PC-3 (cell line): ENCODE measurements at regions not wholly inside any gene's neighbourhood (a gene's known extent, or its start where the extent isn't known, plus 50 kb on each side); places are given as distances from the start of the nearest gene placed in this dataset.

ENCODE experiments used
- ATAC-seq: fragments of 200-7000 bp; cut with Tn5 transposase; 2 replicates; pipeline ENCODE4 v1.9.1; 2020; ENCODE audit warnings: mild to moderate bottlenecking, moderate library complexity
- BruUV-seq: library from RNA; stranded (reverse); fragments of 400-500 nt; replicated peaks from 2 replicates; lab custom pipeline; 2021; lab: Mats Ljungman, UMichigan
- CTCF ChIA-PET: fragments of 300-600 bp; sonication (Branson Sonifier 250); formaldehyde crosslinking; loops from one replicate; lab custom pipeline; 2022; ENCODE audit warnings: antibody characterized with exemption; lab: Charles Lee
- POLR2A ChIA-PET: fragments of 300-600 bp; sonication (Branson Sonifier 250); formaldehyde crosslinking; loops from one replicate; lab custom pipeline; 2022; ENCODE audit warnings: antibody characterized with exemption; ENCODE audit not compliant: unreplicated experiment; lab: Charles Lee
- DNase-seq: peaks from one replicate; pipeline ENCODE4 v3.0.0-alpha.2; 2015
- H2AFZ ChIP-seq: fragments of 300-600 bp; sonication (generic); 2 replicates; pipeline ENCODE4 v1.6.0; 2016; ENCODE audit warnings: antibody characterized with exemption, low read length
- H3F3A ChIP-seq: fragments of 300-600 bp; sonication (generic); one replicate; pipeline ENCODE4 v1.6.0; 2017; ENCODE audit warnings: antibody characterized with exemption, low read length, control low read depth, mild to moderate bottlenecking; ENCODE audit not compliant: unreplicated experiment
- H3K27ac ChIP-seq: fragments of 300-600 bp; sonication (generic); 2 replicates; pipeline ENCODE4 v1.5.1; 2016; ENCODE audit warnings: mild to moderate bottlenecking, low read length
- H3K27me3 ChIP-seq: fragments of 300-600 bp; sonication (generic); 2 replicates; pipeline ENCODE4 v1.6.1; 2016; ENCODE audit warnings: low read length, mixed read lengths
- H3K36me3 ChIP-seq: fragments of 300-600 bp; sonication (generic); 2 replicates; pipeline ENCODE4 v1.6.1; 2016; ENCODE audit warnings: low read depth, mixed run types, low read length, mixed read lengths
- H3K4me1 ChIP-seq: fragments of 300-600 bp; sonication (generic); 2 replicates; pipeline ENCODE4 v1.5.1; 2016; ENCODE audit warnings: low read length; ENCODE audit not compliant: insufficient read depth
- H3K4me2 ChIP-seq: fragments of 300-600 bp; sonication (generic); 2 replicates; pipeline ENCODE4 v1.6.0; 2016; ENCODE audit warnings: low read length
- H3K4me3 ChIP-seq: fragments of 300-600 bp; sonication (generic); 2 replicates; pipeline ENCODE4 v1.5.1; 2016; ENCODE audit warnings: mild to moderate bottlenecking, low read length, mixed read lengths
- H3K79me2 ChIP-seq: fragments of 300-600 bp; sonication (generic); 2 replicates; pipeline ENCODE4 v1.6.1; 2017; ENCODE audit warnings: low read length, mixed read lengths
- H3K9ac ChIP-seq: fragments of 300-600 bp; sonication (generic); 2 replicates; pipeline ENCODE4 v1.6.0; 2016; ENCODE audit warnings: mild to moderate bottlenecking, low read length
- H3K9me2 ChIP-seq: fragments of 300-600 bp; sonication (generic); replicated peaks from 2 replicates; pipeline ENCODE4 v1.6.1; 2016; ENCODE audit warnings: mixed run types, low read length, mixed read lengths
- H3K9me3 ChIP-seq: fragments of 300-600 bp; sonication (generic); 2 replicates; pipeline ENCODE4 v1.6.1; 2016; ENCODE audit warnings: low read length, mixed read lengths
- H4K20me1 ChIP-seq: fragments of 300-600 bp; sonication (generic); 2 replicates; pipeline ENCODE4 v1.6.1; 2016; ENCODE audit warnings: low read length, mixed read lengths
- CTCF ChIP-seq: fragments of 300-600 bp; sonication (generic); conservative IDR thresholded peaks from 2 replicates; pipeline ENCODE4 v1.5.1; 2017; ENCODE audit warnings: antibody characterized with exemption, low read depth, mild to moderate bottlenecking, low read length
- EZH2 ChIP-seq: fragments of 300-600 bp; sonication (generic); IDR thresholded peaks from one replicate; pipeline ENCODE4 v1.6.1; 2017; ENCODE audit warnings: antibody characterized with exemption, mild to moderate bottlenecking, low read length; ENCODE audit not compliant: unreplicated experiment
- EZH2phosphoT487 ChIP-seq: fragments of 300-600 bp; sonication (generic); IDR thresholded peaks from 2 replicates; pipeline ENCODE4 v1.6.1; 2018; ENCODE audit warnings: mild to moderate bottlenecking, antibody characterized with exemption, low read length, borderline replicate concordance
- intact Hi-C: fragments of 100-400 bp; cut with micrococcal nuclease; formaldehyde crosslinking; loops from 2 replicates; pipeline ENCODE4 v1.9.0; 2023

- intact Hi-C loops, result no loop called here
- H3F3A ChIP-seq, result no peaks in the 10 kb centered on the region
Measured at GRCh38 chr2:119073213-119073612, 85.3 kb downstream of the C1QL2 start.

GRCh38 chr2:119071476-119071875 is 87.1 kb downstream of the C1QL2 start:
- ChIA-PET CTCF (no interaction called here), POLR2A (no interaction called here)
- no TSS peak for BruUV-seq
- DNase-seq (no peak), ATAC-seq (no peak)
- intact Hi-C loops, result no loop called here
- peaks cover 70% of the 10 kb centered on the region for H3K27me3 ChIP-seq
- TF ChIP-seq EZH2phosphoT487 (no peak), EZH2 (no peak), CTCF (no peak)
- no peak overlapping the region for H3K4me2 ChIP-seq
- H3K36me3 ChIP-seq, result no peaks in the 10 kb centered on the region
- H3F3A ChIP-seq, result no peaks in the 10 kb centered on the region
- H3K4me1 ChIP-seq, result peaks cover 4% of the 10 kb centered on the region; the same call in 1 of the 2 replicates
- no peaks in the 10 kb centered on the region for H3K9me3 ChIP-seq
- no peak overlapping the region for H2AFZ ChIP-seq
- no peaks in the 10 kb centered on the region for H3K79me2 ChIP-seq
- no peak overlapping the region for H3K4me3 ChIP-seq
- H3K9ac ChIP-seq, result no peak overlapping the region
- H4K20me1 ChIP-seq, result no peaks in the 10 kb centered on the region
- no peak overlapping the region for H3K27ac ChIP-seq
- H3K9me2 ChIP-seq, result no peaks in the 10 kb centered on the region

More at GRCh38 chr2:119073213-119073612, 85.3 kb downstream of the C1QL2 start:
- ATAC-seq (no peak), DNase-seq (no peak)
- Histone ChIP-seq H3K4me1 (no peaks in the 10 kb centered on the region), H3K9me2 (no peaks in the 10 kb centered on the region), H4K20me1 (no peaks in the 10 kb centered on the region), H3K4me2 (no peak overlapping the region), H3K9me3 (no peaks in the 10 kb centered on the region), H2AFZ (no peak overlapping the region), H3K4me3 (no peak overlapping the region), H3K27ac (no peak overlapping the region), H3K36me3 (no peaks in the 10 kb centered on the region), H3K9ac (no peak overlapping the region), H3K79me2 (no peaks in the 10 kb centered on the region), H3K27me3 (peaks cover 79% of the 10 kb centered on the region)
- no TSS peak for BruUV-seq
- POLR2A ChIA-PET, result interaction anchor here (0.7 kb wide), 1 partner anchor 121 kb away, joined by 4 read pairs; no protein-coding TSS in a partner anchor
- CTCF ChIA-PET, result no interaction called here
- TF ChIP-seq CTCF (no peak), EZH2 (no peak), EZH2phosphoT487 (no peak)

- H3K9me3 ChIP-seq, result no peaks in the 10 kb centered on the region
- CTCF ChIA-PET, result no interaction called here
- DNase-seq, result no peak
- H3K4me3 ChIP-seq, result no peak overlapping the region
- POLR2A ChIA-PET, result no interaction called here
- no peak overlapping the region for H3K9ac ChIP-seq
- no peak overlapping the region for H3K27ac ChIP-seq
- ATAC-seq, result no peak
- no peak overlapping the region for H3K4me2 ChIP-seq
- intact Hi-C loops, result no loop called here
- peaks cover 5% of the 10 kb centered on the region; the same call in 1 of the 2 replicates for H3K4me1 ChIP-seq
- no peaks in the 10 kb centered on the region for H3K9me2 ChIP-seq
- peaks cover 53% of the 10 kb centered on the region for H3K27me3 ChIP-seq
- no peak overlapping the region for H2AFZ ChIP-seq
- no peaks in the 10 kb centered on the region for H3K36me3 ChIP-seq
- H4K20me1 ChIP-seq, result no peaks in the 10 kb centered on the region
- TF ChIP-seq EZH2phosphoT487 (no peak), EZH2 (no peak), CTCF (no peak)
- BruUV-seq, result no TSS peak
- H3K79me2 ChIP-seq, result no peaks in the 10 kb centered on the region
- no peaks in the 10 kb centered on the region for H3F3A ChIP-seq
Measured at GRCh38 chr2:119069781-119070180, 88.8 kb downstream of the C1QL2 start.
